Skin of body (tissue), 1 donor: ENCODE measurements at regions not wholly inside any gene's neighbourhood (a gene's known extent, or its start where the extent isn't known, plus 50 kb on each side); places are given as distances from the start of the nearest gene placed in this dataset.

Experiments used
- DNase-seq: peaks from one replicate; lab custom pipeline; 2025; lab: John Stamatoyannopoulos, UW

DNA sequence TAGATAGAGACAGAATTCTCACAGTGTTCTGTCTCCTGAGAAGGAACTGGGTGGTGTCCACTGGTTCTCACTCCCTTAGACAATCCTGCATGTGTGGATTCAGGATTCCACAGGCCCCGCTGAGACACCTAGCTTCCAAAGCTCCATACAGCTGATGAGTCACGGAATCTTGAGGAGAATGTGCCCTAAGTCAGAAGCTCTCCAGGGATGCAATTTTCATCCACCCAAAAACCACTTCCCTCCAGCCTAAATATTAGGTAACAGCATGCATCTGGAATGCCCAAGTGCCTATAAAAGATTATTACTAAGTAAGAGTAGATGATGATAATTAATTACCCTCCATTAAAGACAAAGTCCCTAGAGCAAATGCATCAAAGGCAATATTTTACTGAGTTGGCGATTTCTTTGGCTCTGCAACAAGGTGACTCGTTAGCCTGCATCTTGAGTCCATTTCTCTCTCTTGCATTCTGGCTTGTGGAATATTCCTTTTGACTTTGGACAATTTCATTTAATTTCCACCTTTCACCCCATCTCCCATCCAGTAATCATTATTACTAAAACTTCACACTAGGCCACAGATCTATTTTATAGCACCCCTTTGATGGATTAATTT lies 475.1 kb downstream of the TNS1 start:
- no peak for DNase-seq

DNA sequence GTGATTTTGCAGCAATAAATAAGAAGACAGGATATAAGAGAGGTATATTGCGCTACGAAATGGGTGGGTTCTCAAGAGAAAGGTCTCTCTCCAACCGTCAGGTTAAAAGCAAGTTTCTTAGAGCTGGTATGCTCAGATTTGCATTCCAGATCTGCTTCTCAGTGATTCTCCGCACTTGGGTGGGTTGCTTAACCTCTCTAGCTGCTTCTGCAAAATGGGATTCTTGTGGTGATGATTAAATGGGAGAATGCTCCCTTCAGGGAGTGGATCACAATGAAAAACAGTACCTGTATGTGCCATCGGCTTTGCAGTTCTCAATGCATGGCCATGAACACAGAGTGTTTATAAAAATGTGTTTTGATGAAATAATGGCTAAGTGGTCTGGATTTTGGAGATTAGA lies 477.7 kb downstream of the TNS1 start:
- no peak for DNase-seq

DNA sequence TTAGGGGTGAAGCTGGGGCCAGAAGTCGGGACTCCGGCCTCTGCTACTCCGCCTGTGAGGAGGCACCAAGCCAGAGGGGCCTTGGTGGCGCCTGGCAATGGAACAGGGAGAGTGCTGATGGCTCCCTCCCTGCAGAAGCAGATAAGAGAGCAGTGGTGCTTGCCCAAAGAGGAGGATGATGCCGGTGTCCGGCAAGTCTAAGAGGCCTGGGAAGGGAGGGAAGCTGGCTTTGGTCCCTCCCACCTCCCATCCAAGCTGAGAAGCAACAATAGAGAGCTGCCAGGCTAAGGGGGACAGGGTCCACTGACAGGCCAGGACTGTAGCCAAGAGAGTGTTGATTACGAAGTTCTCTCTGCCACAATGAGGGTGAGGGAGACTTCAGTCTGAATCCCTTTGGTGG lies 479.5 kb downstream of the TNS1 start:
- no peak for DNase-seq

DNA sequence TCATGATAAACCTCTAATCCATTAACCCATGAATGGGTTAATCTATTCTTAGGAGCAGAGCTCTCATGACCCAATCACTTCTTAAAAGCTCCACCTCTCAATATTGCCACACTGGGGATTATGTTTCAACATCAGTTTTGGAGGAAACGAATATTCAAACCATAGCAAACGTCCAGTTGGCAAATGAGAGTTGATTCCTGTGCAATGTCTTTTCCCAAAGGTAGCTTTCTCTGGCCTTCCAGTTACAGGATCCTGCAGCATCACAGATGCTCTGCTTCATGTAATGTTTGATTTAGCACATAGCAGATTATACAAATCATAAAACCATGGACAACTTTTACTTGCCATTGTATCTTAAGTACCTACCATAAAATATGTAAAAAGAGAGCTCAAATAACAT lies 481.0 kb downstream of the TNS1 start:
- DNase-seq = peak; percentile 62

DNA sequence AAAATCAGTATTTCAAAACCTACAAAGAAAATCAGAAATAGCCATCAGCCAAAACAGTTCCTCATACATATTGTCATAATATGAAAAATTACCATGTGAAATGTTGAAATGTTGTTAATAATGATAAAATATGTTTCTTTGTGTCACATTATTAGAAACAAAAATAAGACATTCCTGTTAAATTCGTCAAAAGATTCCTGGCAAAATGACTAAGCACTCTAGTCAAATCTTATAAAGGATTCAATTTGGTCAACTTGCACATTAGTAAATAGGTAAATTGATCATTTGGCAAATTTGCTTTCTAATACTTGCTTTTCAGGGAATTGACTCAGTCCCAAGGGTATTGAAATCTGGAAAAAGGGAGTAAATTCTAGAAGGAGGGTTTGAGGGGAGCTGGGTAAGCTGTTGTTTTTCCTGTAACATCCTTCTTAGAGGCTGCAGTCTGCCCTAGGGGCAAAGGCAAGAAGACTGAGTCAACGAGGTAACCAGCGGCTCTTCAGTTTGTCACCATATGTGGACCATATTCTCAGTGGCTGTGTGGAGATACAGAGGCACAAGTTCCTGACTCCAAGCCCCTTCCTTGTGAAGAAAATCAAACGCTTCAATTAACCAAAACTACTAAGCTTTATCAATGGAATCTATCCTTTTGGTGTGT lies 482.3 kb downstream of the TNS1 start:
- DNase-seq = no peak

DNA sequence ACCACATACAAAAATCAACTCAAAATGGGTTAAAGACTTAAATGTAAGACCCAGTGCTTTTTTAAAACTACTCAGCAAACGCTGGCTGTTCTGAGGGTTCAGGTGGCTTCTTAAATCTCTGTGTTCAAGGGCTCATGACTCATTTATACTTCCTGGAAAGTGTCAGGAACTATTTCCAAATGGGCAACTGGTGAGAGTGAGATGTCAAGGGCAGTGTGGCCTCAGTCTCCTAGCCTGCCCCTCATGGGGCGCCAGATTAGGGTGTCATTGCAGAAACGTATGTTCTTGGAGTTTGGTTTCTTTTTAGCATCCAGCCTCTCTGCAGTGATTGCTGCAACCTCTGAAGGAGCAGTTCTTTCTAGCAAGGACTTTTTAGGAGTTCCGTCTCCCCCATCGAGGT lies 485.4 kb downstream of the TNS1 start:
- DNase-seq = no peak

DNA sequence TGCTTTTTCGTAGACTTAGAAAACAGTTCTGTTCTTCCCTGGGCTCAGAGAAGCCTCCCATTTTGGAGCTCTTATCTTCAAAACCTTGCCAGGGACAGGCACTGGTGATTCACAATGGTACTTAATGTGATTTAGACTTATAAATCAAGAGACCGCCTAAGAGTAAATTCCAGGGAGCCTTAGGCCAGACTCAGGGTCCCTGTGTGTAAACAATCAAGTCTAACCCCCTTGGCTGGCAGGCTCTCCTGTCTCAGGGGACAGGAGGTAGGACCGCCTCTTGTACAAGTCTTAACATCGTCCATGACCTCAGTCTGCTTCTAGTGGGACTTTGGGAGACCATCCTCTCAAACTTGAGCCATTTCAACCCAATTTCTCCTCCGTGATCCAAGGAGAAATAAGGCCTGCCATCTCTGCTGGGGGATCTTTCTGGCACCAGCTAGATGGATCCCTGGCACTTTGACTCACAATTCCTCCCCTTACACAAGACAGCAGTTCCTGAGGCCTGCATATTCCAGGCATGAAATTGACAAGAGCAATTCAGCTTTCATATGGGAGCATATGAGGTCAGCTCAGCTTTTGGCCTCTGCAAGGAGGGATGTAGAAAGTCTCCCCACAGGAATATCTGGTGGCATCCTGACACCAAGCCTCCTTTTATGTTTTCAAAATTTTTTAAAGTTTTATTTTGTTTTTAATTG lies 487.0 kb downstream of the TNS1 start:
- no peak for DNase-seq

DNA sequence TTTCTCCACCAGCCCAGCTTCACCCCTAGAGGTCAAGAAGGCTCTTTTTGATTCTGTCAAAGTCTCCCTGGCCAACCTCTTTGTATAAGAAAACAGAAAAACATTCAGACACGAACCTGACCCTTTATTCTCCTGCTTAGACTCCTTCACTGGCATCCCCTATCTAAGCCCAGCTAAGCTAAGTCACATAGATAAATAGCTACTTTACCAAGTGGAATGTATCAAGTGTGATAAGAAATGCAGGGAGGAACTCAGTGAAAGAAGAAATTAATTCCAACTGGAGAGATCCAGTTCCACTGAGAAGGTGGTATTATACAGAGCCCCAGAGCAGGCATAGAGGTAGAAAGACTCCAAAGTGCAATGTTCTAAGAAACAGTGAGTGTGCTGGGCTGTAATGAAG lies 489.5 kb downstream of the TNS1 start:
- DNase-seq = no peak

DNA sequence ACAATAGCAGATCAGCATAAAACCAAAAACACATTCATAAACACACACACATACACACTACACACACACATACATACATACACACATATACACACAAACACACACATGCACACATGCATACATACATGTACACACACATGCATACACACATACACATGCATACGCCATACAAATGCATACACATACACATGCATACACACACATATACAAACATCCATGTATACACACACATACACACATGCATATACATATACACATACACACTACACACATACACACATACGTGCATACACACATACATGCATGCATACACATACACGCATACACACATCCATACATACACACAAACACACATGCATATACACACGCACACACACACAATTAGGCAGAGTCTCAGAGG lies 490.1 kb downstream of the TNS1 start:
- no peak for DNase-seq

DNA sequence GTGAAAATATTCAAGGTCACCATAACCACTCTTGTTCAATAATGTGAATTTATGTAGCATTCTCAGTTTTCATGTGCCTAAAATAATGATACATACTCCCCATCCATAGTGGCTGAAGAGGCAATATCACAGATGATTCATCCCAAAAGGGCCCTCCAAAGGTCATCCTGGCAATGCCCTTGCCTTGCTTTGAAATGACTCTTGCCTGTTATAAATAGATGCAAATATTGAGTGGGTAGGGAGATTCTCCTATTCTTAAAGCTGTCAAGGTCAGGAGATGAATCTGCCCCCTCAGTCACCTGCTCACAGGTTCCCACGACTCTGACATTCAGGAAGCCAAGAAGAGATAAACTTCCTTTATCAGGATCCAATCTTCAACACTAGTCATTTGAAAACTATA lies 490.5 kb downstream of the TNS1 start:
- no peak for DNase-seq

DNA sequence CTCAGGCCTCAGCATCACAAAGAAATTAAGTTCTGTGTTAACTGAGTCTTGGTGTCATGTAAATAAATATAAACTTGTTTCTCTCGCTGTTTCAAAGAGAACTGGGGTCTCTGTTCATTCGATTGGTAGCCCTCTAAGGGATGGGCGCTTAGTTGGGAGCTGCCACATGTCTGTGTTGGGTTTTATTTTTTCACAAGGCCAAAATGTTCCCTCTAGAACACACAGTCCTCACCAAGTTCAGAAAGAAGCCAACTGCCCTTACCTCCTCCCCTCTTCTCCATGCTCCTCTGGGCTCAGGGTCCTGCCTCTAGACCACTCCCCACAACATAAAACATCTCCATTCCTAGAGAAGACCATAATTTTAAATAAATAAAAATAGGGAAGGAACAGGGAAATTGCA lies 490.9 kb downstream of the TNS1 start:
- no peak for DNase-seq

DNA sequence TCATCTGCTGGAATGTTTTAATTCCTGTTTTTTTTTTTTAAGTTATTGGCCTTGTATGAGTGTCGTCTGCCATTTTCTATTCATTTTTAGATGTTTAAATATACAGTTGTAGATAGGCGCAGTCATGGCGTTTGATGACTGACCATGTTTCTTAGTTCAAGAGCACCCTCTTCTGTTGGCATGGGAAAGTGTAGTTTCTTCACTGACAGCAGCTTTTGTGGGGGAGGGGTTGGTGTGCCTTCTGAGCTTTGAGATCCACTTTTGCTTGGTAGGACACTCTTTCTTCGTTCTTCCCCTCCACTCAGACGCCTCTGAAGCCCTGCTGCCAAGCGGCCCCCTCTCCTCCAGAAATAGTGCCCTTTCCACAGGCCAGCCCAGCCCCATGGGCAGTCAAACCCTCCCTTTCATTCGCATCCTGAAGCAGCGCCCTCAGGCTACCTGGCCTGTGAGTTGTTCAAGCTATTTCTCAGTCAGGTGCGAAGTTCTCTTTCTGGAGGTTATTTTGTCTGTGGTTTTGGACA lies 492.0 kb downstream of the TNS1 start:
- DNase-seq = peak; percentile 92

DNA sequence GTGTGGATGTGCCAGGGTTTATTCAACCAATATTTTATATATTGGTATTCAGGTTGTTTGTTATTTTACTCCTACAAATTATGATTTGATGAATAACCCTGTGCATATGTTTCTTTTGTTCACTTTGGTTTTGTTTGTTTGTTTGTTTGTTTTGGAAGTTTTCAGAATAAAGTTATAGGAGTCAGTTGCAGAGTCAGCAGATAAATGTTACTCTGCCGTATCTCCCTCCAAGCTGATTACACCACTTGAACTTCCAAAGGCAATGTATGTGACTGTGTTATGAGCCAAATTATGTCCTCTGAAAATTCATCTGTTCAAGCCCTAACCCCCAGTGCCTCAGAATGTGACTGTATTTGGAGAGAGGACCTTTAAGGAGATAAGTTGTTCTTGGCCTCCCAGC lies 497.5 kb downstream of the TNS1 start:
- no peak for DNase-seq

DNA sequence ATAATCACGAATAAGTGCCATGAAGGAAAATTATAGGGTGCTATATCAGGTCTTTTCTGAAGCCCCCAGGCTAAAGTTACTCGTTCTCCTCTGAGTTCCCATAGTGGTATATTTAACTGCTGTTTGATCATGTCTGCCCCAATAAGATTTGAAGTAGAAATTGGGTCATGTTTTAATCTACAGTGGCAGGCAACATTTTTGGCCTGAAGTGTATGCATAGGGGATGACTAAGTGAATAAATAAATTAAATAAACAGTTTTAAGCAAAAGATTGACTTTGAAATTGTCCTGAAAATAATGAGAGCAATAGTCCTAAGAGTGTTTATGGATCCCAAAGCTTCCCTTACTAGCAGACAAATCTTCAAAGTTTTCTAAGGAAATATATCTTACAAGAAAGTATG lies 500.9 kb downstream of the TNS1 start:
- DNase-seq = no peak

DNA sequence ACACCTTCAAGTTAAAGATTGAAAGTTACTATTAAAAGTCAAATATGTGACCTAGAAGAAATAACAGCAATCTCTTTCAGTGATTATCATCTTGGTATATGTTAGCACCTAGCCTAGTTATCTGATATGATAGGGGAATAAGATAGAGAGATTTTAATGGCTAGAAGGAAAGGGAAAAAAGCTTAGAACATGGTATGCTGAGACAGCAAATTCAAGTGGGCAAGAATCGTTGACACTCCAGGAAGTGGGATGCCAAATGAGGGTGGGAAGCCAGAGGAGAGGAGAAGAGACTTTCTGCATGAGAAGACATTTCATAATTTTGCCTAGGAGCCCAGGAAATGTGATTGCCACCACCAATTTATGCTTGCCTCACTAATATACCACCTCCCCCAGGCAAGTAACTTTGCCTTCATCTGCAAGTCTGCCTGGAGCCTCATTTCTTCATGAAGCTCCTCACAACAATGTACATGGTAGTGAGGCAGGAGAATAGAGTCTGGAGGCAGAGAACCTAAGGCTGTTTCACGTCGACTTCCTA lies 504.9 kb downstream of the TNS1 start:
- DNase-seq = no peak

DNA sequence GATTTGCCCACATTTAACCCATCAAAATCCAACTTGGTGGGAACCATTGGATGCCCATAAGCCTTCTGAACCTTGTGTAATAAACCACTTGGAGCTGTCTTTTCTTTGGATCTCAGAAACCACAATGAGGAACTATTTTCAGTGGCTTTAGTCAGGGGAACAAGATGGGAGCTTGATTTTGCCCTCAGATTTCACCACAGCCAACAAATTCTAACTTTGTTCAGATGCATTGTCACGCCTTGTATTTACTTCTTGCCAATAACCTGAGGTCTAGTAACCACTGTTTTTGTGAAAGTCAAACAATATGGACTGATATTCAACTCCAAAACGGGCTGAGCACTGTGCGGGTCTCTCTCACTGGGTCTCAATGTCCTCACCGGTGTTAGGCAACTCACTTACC lies 508.2 kb downstream of the TNS1 start:
- no peak for DNase-seq

DNA sequence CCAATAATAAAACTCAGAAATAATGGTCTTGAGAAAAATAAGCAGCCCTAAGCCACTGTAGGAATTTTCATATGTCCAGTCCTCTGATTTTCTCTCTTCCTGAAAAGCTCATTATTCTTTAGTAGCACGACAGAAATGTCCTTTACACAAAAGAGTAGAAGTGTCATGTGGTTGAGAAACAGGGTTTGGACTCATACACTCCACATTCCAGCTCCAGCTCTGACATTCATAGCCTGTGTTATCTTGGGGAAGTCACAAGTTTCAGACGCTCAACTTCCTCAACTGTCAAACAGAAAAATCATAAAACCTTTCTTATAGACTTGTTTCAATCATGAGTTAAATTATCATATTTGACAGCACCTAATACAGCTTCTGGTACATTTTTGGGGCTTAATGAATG lies 511.5 kb downstream of the TNS1 start:
- no peak for DNase-seq

DNA sequence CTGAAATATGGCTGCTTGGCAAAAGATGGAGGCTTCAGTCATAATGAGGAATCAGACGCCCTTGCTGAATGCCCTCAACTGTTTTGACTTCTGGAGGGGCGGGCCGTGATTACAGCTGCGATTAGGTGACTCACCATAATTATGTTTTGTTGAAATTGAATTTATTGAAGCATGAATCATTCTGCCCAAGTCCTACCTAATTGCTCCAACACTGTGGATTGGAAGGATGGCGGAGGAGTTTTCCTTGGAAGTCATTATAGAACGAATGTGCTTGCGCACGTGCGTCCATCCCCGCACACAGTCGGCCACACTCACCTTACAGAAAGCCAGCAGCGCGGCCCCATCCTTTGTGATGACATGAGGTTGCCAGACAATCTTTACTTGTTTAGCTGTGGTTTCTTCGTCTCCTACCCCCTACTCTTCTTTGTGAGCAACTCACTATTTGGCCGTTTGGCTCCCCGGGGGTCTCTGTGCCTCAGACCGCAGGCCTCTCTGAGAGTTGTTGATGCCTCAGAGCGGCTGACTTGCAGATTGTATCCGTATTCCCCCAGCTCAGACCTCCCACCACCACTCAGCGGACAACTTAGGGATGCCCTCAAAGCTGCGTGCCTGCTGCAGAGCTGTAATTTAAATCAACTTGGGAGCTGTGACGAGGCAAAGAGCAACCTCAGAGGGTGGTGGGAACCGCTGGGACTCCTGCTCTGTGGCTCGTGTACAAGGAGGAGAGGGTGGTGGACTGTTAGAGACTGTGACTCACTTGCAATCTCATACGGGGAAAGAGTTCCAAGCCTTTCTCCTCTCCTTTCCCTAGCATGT lies 513.4 kb downstream of the TNS1 start:
- no peak for DNase-seq

DNA sequence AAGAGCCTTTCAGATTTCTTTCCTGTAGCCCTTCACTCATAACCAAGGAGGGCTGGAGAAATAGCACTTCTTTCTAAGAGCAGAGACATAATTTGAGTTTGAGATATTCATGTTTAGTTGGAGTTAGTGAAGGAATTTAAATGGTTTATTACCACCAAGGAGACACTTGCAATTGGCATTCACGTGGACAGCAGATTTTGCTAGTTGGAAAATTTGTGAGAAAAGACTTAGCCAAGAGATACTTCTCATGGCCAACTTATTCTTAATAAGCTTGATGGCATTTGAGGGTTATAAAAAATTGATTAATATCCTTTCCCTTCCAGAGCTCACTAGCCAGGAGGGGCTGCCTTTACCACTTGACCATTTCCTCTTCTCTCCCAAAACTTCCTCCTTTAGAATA lies 518.7 kb downstream of the TNS1 start:
- no peak for DNase-seq

DNA sequence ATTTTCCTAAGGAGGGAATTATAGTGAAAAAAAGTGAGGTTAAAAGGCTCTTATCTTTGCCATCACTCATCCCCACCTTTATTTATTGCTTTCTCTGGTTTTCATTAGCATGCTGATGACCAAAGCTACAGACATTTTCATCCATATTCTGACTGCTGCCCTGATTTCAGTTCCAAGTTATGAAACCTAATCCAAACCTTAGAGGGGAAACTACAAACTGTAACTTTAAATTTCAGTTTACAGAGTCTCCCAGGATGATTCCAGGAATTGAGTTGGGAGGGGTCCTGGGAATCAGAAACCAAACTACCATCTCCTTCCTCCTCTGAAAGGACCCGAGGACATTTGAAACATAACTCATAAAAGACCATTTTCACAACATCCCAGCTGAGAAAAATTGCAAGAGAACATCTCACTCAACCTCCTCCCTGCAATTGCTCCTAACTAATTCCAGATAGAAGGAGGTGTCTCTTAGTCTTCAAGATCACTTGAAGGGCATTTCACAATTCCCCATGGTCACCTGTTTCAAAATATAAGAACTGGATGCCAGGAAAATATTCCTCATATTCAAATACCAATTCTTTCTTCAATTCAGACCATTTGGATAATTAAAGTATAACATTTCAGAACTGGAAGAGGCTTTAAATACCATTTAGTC lies 520.6 kb downstream of the TNS1 start:
- peak; percentile 56 for DNase-seq

DNA sequence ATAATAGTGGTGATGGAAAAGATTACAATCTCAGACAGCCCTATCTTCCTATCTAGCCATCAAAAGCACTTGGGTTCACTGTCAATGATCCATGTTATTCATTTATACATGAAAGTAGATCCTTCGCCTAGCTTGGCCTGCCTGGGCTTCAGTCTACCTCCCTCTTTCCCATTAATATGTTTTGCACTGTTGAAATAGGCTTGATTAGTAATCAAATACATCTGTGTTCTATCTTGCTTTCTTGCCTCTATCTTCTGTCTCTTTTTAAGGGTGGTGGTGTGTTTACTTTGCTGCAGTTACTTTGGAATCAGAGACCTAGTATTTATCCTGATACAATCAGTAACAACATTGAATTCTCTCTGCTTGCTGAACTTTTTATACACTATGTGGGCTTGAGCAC lies 521.2 kb downstream of the TNS1 start:
- no peak for DNase-seq
